HepG2 (cell line): ENCODE measurements at regions not wholly inside any gene's neighbourhood (a gene's known extent, or its start where the extent isn't known, plus 50 kb on each side); places are given as distances from the start of the nearest gene placed in this dataset.

Source experiments
- ATF4 ChIP-seq, 2 experiments: fragments of 450-650 bp in 1 of 2; sonication (generic) in 1 of 2; formaldehyde crosslinking; IDR thresholded peaks; 2 replicates each; pipeline versions ENCODE4 v1.5.0 to v1.8.0; 2020 to 2022; ENCODE audit warnings: mild to moderate bottlenecking in 1 of 2, missing genetic modification reagents in 1 of 2
- CCAR2 ChIP-seq: fragments of 200-400 bp; formaldehyde crosslinking; optimal IDR thresholded peaks from 2 replicates; pipeline ENCODE3; 2018; ENCODE audit warnings: low read depth, mild to moderate bottlenecking, low read length, moderate library complexity
- CSRNP1 ChIP-seq: sonication (generic); formaldehyde crosslinking; IDR thresholded peaks from 2 replicates; pipeline ENCODE4 v1.8.1; 2023; ENCODE audit warnings: mild to moderate bottlenecking, missing genetic modification reagents
- HIVEP1 ChIP-seq: sonication (generic); formaldehyde crosslinking; IDR thresholded peaks from 2 replicates; pipeline ENCODE4 v1.4.0; 2020; ENCODE audit warnings: mild to moderate bottlenecking, missing genetic modification reagents
- HMG20A ChIP-seq: IDR thresholded peaks from 2 replicates; pipeline ENCODE4 v1.6.1; 2016; ENCODE audit warnings: borderline replicate concordance
- MTERF4 ChIP-seq: sonication (generic); formaldehyde crosslinking; IDR thresholded peaks from 2 replicates; pipeline ENCODE4 v1.8.0; 2023; ENCODE audit warnings: mild to moderate bottlenecking, missing genetic modification reagents
- NFYC ChIP-seq: IDR thresholded peaks from 2 replicates; pipeline ENCODE4 v1.6.1; 2016; ENCODE audit warnings: missing genetic modification reagents, missing compliant biosample characterization
- SETDB1 ChIP-seq: sonication (generic); formaldehyde crosslinking; IDR thresholded peaks from 2 replicates; pipeline ENCODE4 v1.5.1; 2020; ENCODE audit warnings: missing genetic modification reagents, mild to moderate bottlenecking, borderline replicate concordance
- TARDBP ChIP-seq: sonication (generic); formaldehyde crosslinking; IDR thresholded peaks from 2 replicates; pipeline ENCODE4 v1.8.0; 2022; ENCODE audit warnings: mild to moderate bottlenecking, missing genetic modification reagents
- TEF ChIP-seq: sonication (generic); formaldehyde crosslinking; IDR thresholded peaks from 2 replicates; pipeline ENCODE4 v1.5.0; 2020; ENCODE audit warnings: missing genetic modification reagents
- TRAFD1 ChIP-seq: sonication (generic); formaldehyde crosslinking; IDR thresholded peaks from 2 replicates; pipeline ENCODE4 v1.5.1; 2020; ENCODE audit warnings: missing genetic modification reagents, mild to moderate bottlenecking, borderline replicate concordance
- YEATS2 ChIP-seq: sonication (generic); formaldehyde crosslinking; IDR thresholded peaks from 2 replicates; pipeline ENCODE4 v1.4.0; 2020; ENCODE audit warnings: missing genetic modification reagents, borderline replicate concordance
- ZBTB26 ChIP-seq: IDR thresholded peaks from 2 replicates; pipeline ENCODE4 v1.6.1; 2016; ENCODE audit warnings: missing compliant biosample characterization, missing genetic modification reagents, borderline replicate concordance
- ZFP36L2 ChIP-seq: sonication (generic); formaldehyde crosslinking; IDR thresholded peaks from 2 replicates; pipeline ENCODE4 v1.4.0; 2020; ENCODE audit warnings: missing genetic modification reagents
- ZNF138 ChIP-seq: sonication (generic); formaldehyde crosslinking; IDR thresholded peaks from 2 replicates; pipeline ENCODE4 v1.5.0; 2020; ENCODE audit warnings: mild to moderate bottlenecking, low read depth, missing genetic modification reagents
- ZNF251 ChIP-seq: sonication (generic); formaldehyde crosslinking; IDR thresholded peaks from 2 replicates; pipeline ENCODE4 v1.9.0; 2021; ENCODE audit warnings: mild to moderate bottlenecking, missing genetic modification reagents
- ZNF296 ChIP-seq: sonication (generic); formaldehyde crosslinking; conservative IDR thresholded peaks from 2 replicates; pipeline ENCODE4 v1.5.0; 2020; ENCODE audit warnings: mild to moderate bottlenecking, missing genetic modification reagents
- ZNF333 ChIP-seq: sonication (generic); formaldehyde crosslinking; IDR thresholded peaks from 2 replicates; pipeline ENCODE4 v1.4.0; 2020; ENCODE audit warnings: mild to moderate bottlenecking, missing genetic modification reagents, borderline replicate concordance
- ZNF362 ChIP-seq: sonication (generic); formaldehyde crosslinking; IDR thresholded peaks from 2 replicates; pipeline ENCODE4 v1.4.0; 2020; ENCODE audit warnings: missing genetic modification reagents, mild to moderate bottlenecking, borderline replicate concordance
- ZNF441 ChIP-seq: sonication (generic); formaldehyde crosslinking; IDR thresholded peaks from 2 replicates; pipeline ENCODE4 v1.7.0; 2021; ENCODE audit warnings: missing genetic modification reagents, borderline replicate concordance

GRCh38 chr17:72399608-72400487 lies 279.0 kb downstream of the SOX9 start (continued):
- peak; percentile 49 for TF ChIP-seq CSRNP1 (CRISPR knock-in tag)
- no peak for TF ChIP-seq ZNF333 (CRISPR knock-in tag)
- peak; percentile 99 for TF ChIP-seq ZNF362 (CRISPR knock-in tag)
- peak; percentile 67; the same call in 1 of the 2 replicates for TF ChIP-seq ZNF251
- TF ChIP-seq ZNF296 (CRISPR knock-in tag), result peak; percentile 13; the same call in 1 of the 2 replicates
- TF ChIP-seq ZNF441, result peak; percentile 68
- no peak for TF ChIP-seq SETDB1 (CRISPR knock-in tag)
- TF ChIP-seq TEF (CRISPR knock-in tag), result no peak
- TF ChIP-seq TARDBP (CRISPR knock-in tag), result peak; percentile 98
- no peak for TF ChIP-seq CCAR2
- no peak for TF ChIP-seq ZFP36L2 (CRISPR knock-in tag)
- TF ChIP-seq YEATS2, result no peak
- TF ChIP-seq ATF4 (CRISPR knock-in tag; IDR thresholded peaks at IDR 0.05), result peak in 1 of 2 experiments; percentile 96; a peak in 2 of 4 replicates
- peak; percentile 58 for TF ChIP-seq NFYC (CRISPR knock-in tag)
- no peak for TF ChIP-seq TRAFD1 (CRISPR knock-in tag)
- TF ChIP-seq ZBTB26 (CRISPR knock-in tag), result peak; percentile 4; the same call in 1 of the 2 replicates
- peak; percentile 97 for TF ChIP-seq HMG20A
- TF ChIP-seq HIVEP1 (CRISPR knock-in tag), result peak; percentile 49; the same call in 1 of the 2 replicates
- TF ChIP-seq ZNF138, result no peak
- TF ChIP-seq MTERF4 (CRISPR knock-in tag), result no peak
